ENCODE measurements at regions not wholly inside any gene's neighbourhood (a gene's known extent, or its start where the extent isn't known, plus 50 kb on each side); places are given as distances from the start of the nearest gene placed in this dataset.

- TF ChIP-seq, protein P1, sequence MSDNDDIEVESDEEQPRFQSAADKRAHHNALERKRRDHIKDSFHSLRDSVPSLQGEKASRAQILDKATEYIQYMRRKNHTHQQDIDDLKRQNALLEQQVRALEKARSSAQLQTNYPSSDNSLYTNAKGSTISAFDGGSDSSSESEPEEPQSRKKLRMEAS (IDR thresholded peaks at IDR 0.05; ENCODE audit: insufficient read depth, insufficient read length) = no peak
- TF ChIP-seq FOS (IDR thresholded peaks at IDR 0.05; ENCODE audit: borderline replicate concordance, insufficient read depth, low read length) = no peak
- TF ChIP-seq EZH2 (IDR thresholded peaks at IDR 0.05; ENCODE audit: borderline replicate concordance, low read depth, low read length, severe bottlenecking) = no peak
- no peak for TF ChIP-seq JUN (IDR thresholded peaks at IDR 0.05; ENCODE audit: borderline replicate concordance, insufficient read depth, insufficient read length, low read depth)
- no peak for TF ChIP-seq GATA2 (IDR thresholded peaks at IDR 0.05; ENCODE audit: insufficient read depth, insufficient read length, low read depth, low read length)
- no peak for TF ChIP-seq MYC (IDR thresholded peaks at IDR 0.05; ENCODE audit: low read depth, low read length)
- TF ChIP-seq POLR2A (IDR thresholded peaks at IDR 0.05; ENCODE audit: low read depth, low read length) = no peak
- TF ChIP-seq, protein P2, sequence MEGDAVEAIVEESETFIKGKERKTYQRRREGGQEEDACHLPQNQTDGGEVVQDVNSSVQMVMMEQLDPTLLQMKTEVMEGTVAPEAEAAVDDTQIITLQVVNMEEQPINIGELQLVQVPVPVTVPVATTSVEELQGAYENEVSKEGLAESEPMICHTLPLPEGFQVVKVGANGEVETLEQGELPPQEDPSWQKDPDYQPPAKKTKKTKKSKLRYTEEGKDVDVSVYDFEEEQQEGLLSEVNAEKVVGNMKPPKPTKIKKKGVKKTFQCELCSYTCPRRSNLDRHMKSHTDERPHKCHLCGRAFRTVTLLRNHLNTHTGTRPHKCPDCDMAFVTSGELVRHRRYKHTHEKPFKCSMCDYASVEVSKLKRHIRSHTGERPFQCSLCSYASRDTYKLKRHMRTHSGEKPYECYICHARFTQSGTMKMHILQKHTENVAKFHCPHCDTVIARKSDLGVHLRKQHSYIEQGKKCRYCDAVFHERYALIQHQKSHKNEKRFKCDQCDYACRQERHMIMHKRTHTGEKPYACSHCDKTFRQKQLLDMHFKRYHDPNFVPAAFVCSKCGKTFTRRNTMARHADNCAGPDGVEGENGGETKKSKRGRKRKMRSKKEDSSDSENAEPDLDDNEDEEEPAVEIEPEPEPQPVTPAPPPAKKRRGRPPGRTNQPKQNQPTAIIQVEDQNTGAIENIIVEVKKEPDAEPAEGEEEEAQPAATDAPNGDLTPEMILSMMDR (IDR thresholded peaks at IDR 0.05; ENCODE audit: extremely low read depth in 1 of 2, insufficient read depth in 1 of 2, low read depth in 1 of 2, low read length in 2 of 2) = no peak
- no peak for TF ChIP-seq POLR2AphosphoS5 (IDR thresholded peaks at IDR 0.05; ENCODE audit: insufficient read depth, low read depth, low read length)
- FAIRE-seq (no peak), DNase-seq (ENCODE audit: low read depth, low spot score) (no peak)
- Histone ChIP-seq H3K9ac (replicated peaks; ENCODE audit: extremely low read depth, insufficient read depth, low read length) (no peak overlapping the region), H3K4me3 (replicated peaks in 1 of 3; ENCODE audit: insufficient read depth in 1 of 3, low read depth in 1 of 3, low read length in 3 of 3) (no peak overlapping the region), H4K20me1 (replicated peaks; ENCODE audit: control insufficient read depth, extremely low read depth, insufficient read depth, low read length) (no peaks in the 10 kb centered on the region), H3K9me3 (replicated peaks; ENCODE audit: control insufficient read depth, insufficient read depth, low read length) (peaks cover 2% of the 10 kb centered on the region), H3K9me1 (replicated peaks; ENCODE audit: control insufficient read depth, extremely low read depth, insufficient read depth, low read length) (no peaks in the 10 kb centered on the region), H2AFZ (ENCODE audit: low read depth, low read length) (no peak overlapping the region), H3K4me2 (ENCODE audit: insufficient read depth, low read length) (no peak overlapping the region), H3K4me1 (ENCODE audit: control insufficient read depth, extremely low read depth, insufficient read depth, low read length) (no peaks in the 10 kb centered on the region), H3K36me3 (ENCODE audit: control insufficient read depth in 2 of 2, extremely low read depth in 1 of 2, insufficient read depth in 2 of 2, low read length in 2 of 2) (no peaks in the 10 kb centered on the region), H3K27ac (ENCODE audit: insufficient read depth, low read depth, low read length) (no peak overlapping the region), H3K79me2 (ENCODE audit: control insufficient read depth, insufficient read depth, low read length) (no peaks in the 10 kb centered on the region), H3K27me3 (ENCODE audit: control insufficient read depth in 2 of 2, insufficient read depth in 2 of 2, low read length in 2 of 2) (no peaks in the 10 kb centered on the region)
- BruUV-seq (replicated peaks) = no TSS peak
- dilution Hi-C loops (cut with MboI; ENCODE audit: extremely low pct_ligation_motif_present, low sequenced_read_pairs) (no loop called here), intact Hi-C loops (cut with micrococcal nuclease) (no loop called here)
- ChIA-PET POLR2A (no interaction called here), CTCF (no interaction called here)
Measured at GRCh38 chr2:239657236-239657635, 256.4 kb upstream of the HDAC4 start.
